ENCODE measurements at regions not wholly inside any gene's neighbourhood (a gene's known extent, or its start where the extent isn't known, plus 50 kb on each side); places are given as distances from the start of the nearest gene placed in this dataset.

- CTCF ChIA-PET, result no interaction called here
- no peaks in the 10 kb centered on the region for H3K36me3 Mint-ChIP-seq
- Histone ChIP-seq H3K27me3 (ENCODE audit: control insufficient read depth in 2 of 2, insufficient read depth in 2 of 2, low read length in 2 of 2) (no peaks in the 10 kb centered on the region), H3K4me1 (ENCODE audit: control insufficient read depth in 2 of 2, insufficient read depth in 2 of 2, low read length in 2 of 2) (no peaks in the 10 kb centered on the region), H3K36me3 (ENCODE audit: control insufficient read depth in 2 of 3, insufficient read depth in 3 of 3, low read length in 3 of 3) (no peaks in the 10 kb centered on the region), H3K27ac (ENCODE audit: low read depth, low read length) (no peak overlapping the region), H3K9me3 (ENCODE audit: control insufficient read depth in 2 of 3, low read length in 3 of 3) (no peaks in the 10 kb centered on the region), H3K4me3 (ENCODE audit: low read length) (no peak overlapping the region)
- no peak overlapping the region for H3K4me3 Mint-ChIP-seq
- H3K4me1 Mint-ChIP-seq, result no peaks in the 10 kb centered on the region
- POLR2A ChIA-PET, result no interaction called here
- no peak for ATAC-seq
- DNase-seq, result no peak
- H3K27me3 Mint-ChIP-seq, result no peaks in the 10 kb centered on the region
- H3K27ac Mint-ChIP-seq, result no peak overlapping the region
- peaks cover 0 to 12% (median 4%) of the 10 kb centered on the region in 11 donors for H3K9me3 Mint-ChIP-seq
- intact Hi-C loops (cut with micrococcal nuclease), result no loop called here
These were observed 452.4 kb upstream of the PTCHD4 start for GRCh38 chr6:48563433-48563832.

- no peak overlapping the region for H3K27ac ChIP-seq (ENCODE audit: low read depth, low read length)
- ChIA-PET CTCF (no interaction called here), POLR2A (no interaction called here)
- intact Hi-C loops (cut with micrococcal nuclease), result no loop called here
- Mint-ChIP-seq H3K4me1 (no peaks in the 10 kb centered on the region), H3K27ac (no peak overlapping the region), H3K9me3 (peaks cover 0 to 21% (median 2%) of the 10 kb centered on the region in 11 donors), H3K4me3 (no peak overlapping the region), H3K36me3 (no peaks in the 10 kb centered on the region), H3K27me3 (no peaks in the 10 kb centered on the region)
- no peaks in the 10 kb centered on the region for H3K4me1 ChIP-seq (ENCODE audit: control insufficient read depth in 2 of 2, insufficient read depth in 2 of 2, low read length in 2 of 2)
- H3K9me3 ChIP-seq (ENCODE audit: control insufficient read depth in 2 of 3, low read length in 3 of 3), result no peaks in the 10 kb centered on the region
- no peak for ATAC-seq
- DNase-seq, result no peak
- no peak overlapping the region for H3K4me3 ChIP-seq (ENCODE audit: low read length)
- no peaks in the 10 kb centered on the region for H3K36me3 ChIP-seq (ENCODE audit: control insufficient read depth in 2 of 3, insufficient read depth in 3 of 3, low read length in 3 of 3)
- H3K27me3 ChIP-seq (ENCODE audit: control insufficient read depth in 2 of 2, insufficient read depth in 2 of 2, low read length in 2 of 2), result no peaks in the 10 kb centered on the region
These were observed 449.4 kb upstream of the PTCHD4 start for GRCh38 chr6:48560408-48560807.

GRCh38 chr6:48553467-48554189, 442.6 kb upstream of the PTCHD4 start:
- Histone ChIP-seq H3K4me3 (ENCODE audit: low read length) (no peak overlapping the region), H3K27me3 (ENCODE audit: control insufficient read depth in 2 of 2, insufficient read depth in 2 of 2, low read length in 2 of 2) (no peaks in the 10 kb centered on the region), H3K4me1 (ENCODE audit: control insufficient read depth in 2 of 2, insufficient read depth in 2 of 2, low read length in 2 of 2) (no peaks in the 10 kb centered on the region), H3K9me3 (ENCODE audit: control insufficient read depth in 2 of 3, low read length in 3 of 3) (no peaks in the 10 kb centered on the region), H3K36me3 (ENCODE audit: control insufficient read depth in 2 of 3, insufficient read depth in 3 of 3, low read length in 3 of 3) (no peaks in the 10 kb centered on the region), H3K27ac (ENCODE audit: low read depth, low read length) (no peak overlapping the region)
- Mint-ChIP-seq H3K4me3 (no peak overlapping the region), H3K36me3 (no peaks in the 10 kb centered on the region), H3K27ac (no peak overlapping the region), H3K27me3 (no peaks in the 10 kb centered on the region), H3K9me3 (peaks cover 0 to 15% (median 0%) of the 10 kb centered on the region in 11 donors), H3K4me1 (no peaks in the 10 kb centered on the region)
- ChIA-PET POLR2A (no interaction called here), CTCF (no interaction called here)
- no peak for ATAC-seq
- intact Hi-C loops (cut with micrococcal nuclease), result no loop called here
- DNase-seq, result no peak

GRCh38 chr6:48552905-48553304, 441.9 kb upstream of the PTCHD4 start:
- Histone ChIP-seq H3K27me3 (ENCODE audit: control insufficient read depth in 2 of 2, insufficient read depth in 2 of 2, low read length in 2 of 2) (no peaks in the 10 kb centered on the region), H3K4me1 (ENCODE audit: control insufficient read depth in 2 of 2, insufficient read depth in 2 of 2, low read length in 2 of 2) (no peaks in the 10 kb centered on the region), H3K36me3 (ENCODE audit: control insufficient read depth in 2 of 3, insufficient read depth in 3 of 3, low read length in 3 of 3) (no peaks in the 10 kb centered on the region), H3K4me3 (ENCODE audit: low read length) (no peak overlapping the region), H3K9me3 (ENCODE audit: control insufficient read depth in 2 of 3, low read length in 3 of 3) (no peaks in the 10 kb centered on the region), H3K27ac (ENCODE audit: low read depth, low read length) (no peak overlapping the region)
- intact Hi-C loops (cut with micrococcal nuclease), result no loop called here
- DNase-seq (no peak), ATAC-seq (no peak)
- Mint-ChIP-seq H3K4me3 (no peak overlapping the region), H3K4me1 (no peaks in the 10 kb centered on the region), H3K36me3 (no peaks in the 10 kb centered on the region), H3K9me3 (peaks cover 0 to 13% (median 1%) of the 10 kb centered on the region in 11 donors), H3K27me3 (no peaks in the 10 kb centered on the region), H3K27ac (no peak overlapping the region)
- ChIA-PET POLR2A (no interaction called here), CTCF (no interaction called here)

- Mint-ChIP-seq H3K4me1 (no peaks in the 10 kb centered on the region), H3K36me3 (no peaks in the 10 kb centered on the region)
- POLR2A ChIA-PET, result no interaction called here
These were observed 439.6 kb upstream of the PTCHD4 start for GRCh38 chr6:48550603-48551002.

GRCh38 chr6:48542191-48542590, 431.2 kb upstream of the PTCHD4 start:
- Histone ChIP-seq H3K27ac (ENCODE audit: low read depth, low read length) (no peak overlapping the region), H3K4me3 (ENCODE audit: low read length) (no peak overlapping the region), H3K9me3 (ENCODE audit: control insufficient read depth in 2 of 3, low read length in 3 of 3) (no peaks in the 10 kb centered on the region), H3K27me3 (ENCODE audit: control insufficient read depth in 2 of 2, insufficient read depth in 2 of 2, low read length in 2 of 2) (no peaks in the 10 kb centered on the region), H3K36me3 (ENCODE audit: control insufficient read depth in 2 of 3, insufficient read depth in 3 of 3, low read length in 3 of 3) (no peaks in the 10 kb centered on the region), H3K4me1 (ENCODE audit: control insufficient read depth in 2 of 2, insufficient read depth in 2 of 2, low read length in 2 of 2) (no peaks in the 10 kb centered on the region)
- ChIA-PET CTCF (no interaction called here), POLR2A (no interaction called here)
- H3K4me1 Mint-ChIP-seq, result no peaks in the 10 kb centered on the region
- no peak for DNase-seq
- H3K27me3 Mint-ChIP-seq, result no peaks in the 10 kb centered on the region
- H3K9me3 Mint-ChIP-seq, result peaks cover 0 to 9% (median 3%) of the 10 kb centered on the region in 11 donors
- no peak overlapping the region for H3K4me3 Mint-ChIP-seq
- ATAC-seq, result no peak
- intact Hi-C loops (cut with micrococcal nuclease), result no loop called here
- no peak overlapping the region for H3K27ac Mint-ChIP-seq
- H3K36me3 Mint-ChIP-seq, result no peaks in the 10 kb centered on the region

More at GRCh38 chr6:48550603-48551002, 439.6 kb upstream of the PTCHD4 start:
- Histone ChIP-seq H3K27me3 (ENCODE audit: control insufficient read depth in 2 of 2, insufficient read depth in 2 of 2, low read length in 2 of 2) (no peaks in the 10 kb centered on the region), H3K36me3 (ENCODE audit: control insufficient read depth in 2 of 3, insufficient read depth in 3 of 3, low read length in 3 of 3) (no peaks in the 10 kb centered on the region), H3K9me3 (ENCODE audit: control insufficient read depth in 2 of 3, low read length in 3 of 3) (no peaks in the 10 kb centered on the region), H3K4me3 (ENCODE audit: low read length) (no peak overlapping the region), H3K4me1 (ENCODE audit: control insufficient read depth in 2 of 2, insufficient read depth in 2 of 2, low read length in 2 of 2) (no peaks in the 10 kb centered on the region), H3K27ac (ENCODE audit: low read depth, low read length) (no peak overlapping the region)
- no peaks in the 10 kb centered on the region for H3K27me3 Mint-ChIP-seq
- CTCF ChIA-PET, result no interaction called here
- ATAC-seq (no peak), DNase-seq (no peak)
- peaks cover 0 to 13% (median 1%) of the 10 kb centered on the region in 11 donors for H3K9me3 Mint-ChIP-seq
- H3K4me3 Mint-ChIP-seq, result no peak overlapping the region
- intact Hi-C loops (cut with micrococcal nuclease), result no loop called here
- no peak overlapping the region for H3K27ac Mint-ChIP-seq

GRCh38 chr6:48541649-48542048, 430.7 kb upstream of the PTCHD4 start:
- no peaks in the 10 kb centered on the region for H3K36me3 ChIP-seq (ENCODE audit: control insufficient read depth in 2 of 3, insufficient read depth in 3 of 3, low read length in 3 of 3)
- ATAC-seq (no peak), DNase-seq (no peak)
- no peaks in the 10 kb centered on the region for H3K27me3 ChIP-seq (ENCODE audit: control insufficient read depth in 2 of 2, insufficient read depth in 2 of 2, low read length in 2 of 2)
- ChIA-PET CTCF (no interaction called here), POLR2A (no interaction called here)
- no peak overlapping the region for H3K4me3 ChIP-seq (ENCODE audit: low read length)
- no peaks in the 10 kb centered on the region for H3K9me3 ChIP-seq (ENCODE audit: control insufficient read depth in 2 of 3, low read length in 3 of 3)
- H3K27ac Mint-ChIP-seq, result no peak overlapping the region
- H3K4me1 Mint-ChIP-seq, result no peaks in the 10 kb centered on the region
- H3K36me3 Mint-ChIP-seq, result no peaks in the 10 kb centered on the region
- H3K27me3 Mint-ChIP-seq, result no peaks in the 10 kb centered on the region
- no peaks in the 10 kb centered on the region for H3K4me1 ChIP-seq (ENCODE audit: control insufficient read depth in 2 of 2, insufficient read depth in 2 of 2, low read length in 2 of 2)
- H3K9me3 Mint-ChIP-seq, result peaks cover 0 to 9% (median 3%) of the 10 kb centered on the region in 11 donors
- intact Hi-C loops (cut with micrococcal nuclease), result no loop called here
- H3K4me3 Mint-ChIP-seq, result no peak overlapping the region
- H3K27ac ChIP-seq (ENCODE audit: low read depth, low read length), result no peak overlapping the region
